Kasumi-1 (cell line): ENCODE measurements at regions not wholly inside any gene's neighbourhood (a gene's known extent, or its start where the extent isn't known, plus 50 kb on each side); places are given as distances from the start of the nearest gene placed in this dataset.

Source experiments
- DNase-seq, 2 experiments: peaks; one replicate each; lab custom pipeline; 2025; lab: John Stamatoyannopoulos, UW

GRCh38 chr16:8374586-8375231, 215.6 kb downstream of the TMEM114 start:
- no peak for DNase-seq

GRCh38 chr16:8373676-8374431, 216.5 kb downstream of the TMEM114 start:
- no peak for DNase-seq

GRCh38 chr16:8372141-8372540, 218.2 kb downstream of the TMEM114 start:
- no peak for DNase-seq

GRCh38 chr16:8370374-8371270, 219.7 kb downstream of the TMEM114 start:
- DNase-seq: no peak

GRCh38 chr16:8358937-8359336, 231.4 kb downstream of the TMEM114 start:
- no peak for DNase-seq

GRCh38 chr16:8355675-8356074, 234.6 kb downstream of the TMEM114 start:
- DNase-seq: peak in 1 of 2 experiments; percentile 0

- peak; percentile 2 to 7 for DNase-seq
These were observed 244.0 kb downstream of the TMEM114 start for GRCh38 chr16:8346294-8346693.

GRCh38 chr16:8342276-8342675, 248.0 kb downstream of the TMEM114 start:
- DNase-seq: no peak

GRCh38 chr16:8330761-8331160, 259.6 kb downstream of the TMEM114 start:
- no peak for DNase-seq

- no peak for DNase-seq
These were observed 264.1 kb downstream of the TMEM114 start for GRCh38 chr16:8326232-8326631.

- DNase-seq: no peak
These were observed 267.2 kb downstream of the TMEM114 start for GRCh38 chr16:8323153-8323552.

GRCh38 chr16:8320131-8320530, 270.2 kb downstream of the TMEM114 start:
- DNase-seq: no peak

GRCh38 chr16:8310816-8311215, 279.5 kb downstream of the TMEM114 start:
- DNase-seq: no peak

GRCh38 chr16:8310323-8310722, 280.0 kb downstream of the TMEM114 start:
- DNase-seq: no peak

- DNase-seq: no peak
These were observed 285.1 kb downstream of the TMEM114 start for GRCh38 chr16:8305201-8305600.

GRCh38 chr16:8299635-8300034, 290.7 kb downstream of the TMEM114 start:
- no peak for DNase-seq

GRCh38 chr16:8295513-8296237, 294.6 kb downstream of the TMEM114 start:
- DNase-seq: no peak

- DNase-seq: no peak
These were observed 296.9 kb downstream of the TMEM114 start for GRCh38 chr16:8293413-8293812.

- no peak for DNase-seq
These were observed 298.0 kb downstream of the TMEM114 start for GRCh38 chr16:8292271-8292670.

GRCh38 chr16:8286348-8286747, 304.0 kb downstream of the TMEM114 start:
- no peak for DNase-seq

GRCh38 chr16:8283195-8283594, 307.1 kb downstream of the TMEM114 start:
- DNase-seq: no peak

GRCh38 chr16:8278031-8278580, 312.2 kb downstream of the TMEM114 start:
- no peak for DNase-seq
